ENCODE measurements at regions not wholly inside any gene's neighbourhood (a gene's known extent, or its start where the extent isn't known, plus 50 kb on each side); places are given as distances from the start of the nearest gene placed in this dataset.

- no peak for TF ChIP-seq CTCF (IDR thresholded peaks at IDR 0.05)
Observed at GRCh38 chr18:71107244-71107643, 818.4 kb downstream of the SOCS6 start.

- no peak for TF ChIP-seq CTCF (IDR thresholded peaks at IDR 0.05)
Observed at GRCh38 chr18:71106701-71107100, 817.9 kb downstream of the SOCS6 start.

- TF ChIP-seq CTCF (IDR thresholded peaks at IDR 0.05) = no peak
Observed at GRCh38 chr18:71105994-71106546, 817.2 kb downstream of the SOCS6 start.

DNA sequence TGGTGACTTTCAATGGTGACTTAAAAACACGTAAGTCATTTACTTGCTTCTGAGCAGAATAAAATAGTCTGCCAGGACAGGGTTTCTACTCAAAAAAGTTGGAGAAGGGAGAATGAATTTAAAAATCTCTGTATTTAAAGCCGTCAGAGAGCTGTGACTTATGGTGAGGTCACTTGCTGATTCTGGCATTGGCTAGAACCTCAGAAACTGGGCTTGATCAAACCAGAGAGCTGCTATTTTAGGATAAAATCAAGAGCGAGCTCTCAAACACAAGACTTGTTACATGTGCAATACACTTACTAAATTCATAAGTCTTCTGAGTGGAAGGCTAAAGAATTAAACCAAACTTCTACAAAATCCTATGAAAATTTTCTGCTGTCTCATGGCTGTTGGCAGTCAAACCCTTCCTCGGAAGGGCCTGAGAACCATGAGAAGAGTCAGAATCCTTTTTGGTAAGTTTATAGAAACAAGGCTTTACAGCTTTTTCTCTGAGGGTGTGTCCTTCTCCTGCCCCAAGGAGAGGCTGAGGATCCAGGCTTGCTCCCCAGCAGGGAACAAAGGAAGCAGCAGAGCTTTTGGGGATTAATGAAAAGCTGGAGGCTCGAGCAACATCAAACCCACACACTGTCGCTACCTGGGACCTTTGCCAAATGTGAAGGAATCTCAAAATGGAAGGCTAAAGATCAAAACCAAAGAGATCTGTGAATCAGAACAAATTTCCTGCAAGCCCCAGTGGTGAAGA is 816.4 kb downstream of the SOCS6 start:
- no peak for TF ChIP-seq CTCF (IDR thresholded peaks at IDR 0.05)

GRCh38 chr18:71079606-71080005 is 790.8 kb downstream of the SOCS6 start:
- no peak for TF ChIP-seq CTCF (IDR thresholded peaks at IDR 0.05)

GRCh38 chr18:71077451-71077850 is 788.6 kb downstream of the SOCS6 start:
- no peak for TF ChIP-seq CTCF (IDR thresholded peaks at IDR 0.05)

DNA sequence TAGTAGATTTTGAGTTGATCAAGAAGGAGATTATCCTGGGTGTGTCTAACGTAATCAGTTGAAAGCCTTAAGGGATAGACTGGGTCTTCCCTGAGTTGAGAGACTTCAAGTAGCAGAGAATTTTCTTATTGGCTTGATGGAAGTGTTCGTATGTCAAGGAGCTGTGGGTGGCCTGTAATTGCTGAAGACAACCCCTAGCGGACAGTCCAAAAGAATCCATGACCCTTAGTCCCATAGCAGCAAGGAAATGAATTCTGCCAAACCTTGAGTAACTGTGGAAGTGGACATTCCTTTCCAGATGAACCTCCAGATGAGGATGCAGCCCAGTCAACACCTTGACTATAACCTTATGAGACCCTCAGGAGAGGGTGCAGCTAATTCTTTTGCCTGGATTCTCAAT is 786.3 kb downstream of the SOCS6 start:
- no peak for TF ChIP-seq CTCF (IDR thresholded peaks at IDR 0.05)
